GM10266 (cell line): ENCODE measurements at regions not wholly inside any gene's neighbourhood (a gene's known extent, or its start where the extent isn't known, plus 50 kb on each side); places are given as distances from the start of the nearest gene placed in this dataset.

Source experiments
- DNase-seq: peaks from one replicate; pipeline ENCODE4 v3.0.0; 2012; ENCODE audit errors: extremely low spot score
- CTCF ChIP-seq: IDR thresholded peaks from 2 replicates; pipeline ENCODE4 v1.5.1; 2012; ENCODE audit warnings: mild to moderate bottlenecking, low read depth; ENCODE audit not compliant: control insufficient read depth, insufficient read depth; ENCODE audit errors: missing control alignments

DNA sequence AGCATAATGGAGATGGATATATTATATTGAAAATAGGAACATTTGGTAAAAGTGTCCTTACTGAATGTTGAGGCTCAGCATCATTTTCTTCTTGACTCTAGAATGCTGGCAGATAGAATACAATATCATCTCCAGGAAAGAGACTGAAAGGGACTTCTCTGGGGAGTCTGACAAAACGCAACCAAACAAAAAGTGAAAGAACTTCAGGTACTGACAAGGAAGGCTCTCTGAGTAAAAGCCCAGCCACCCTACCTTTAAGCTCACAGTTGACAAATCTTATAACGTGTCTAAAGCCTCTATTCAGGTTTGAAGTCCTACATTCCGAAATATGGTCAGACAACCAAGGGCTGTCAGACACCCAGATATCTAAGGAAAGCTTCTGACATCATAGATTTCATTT lies 590.8 kb downstream of the SOX6 start:
- TF ChIP-seq CTCF: no peak

DNA sequence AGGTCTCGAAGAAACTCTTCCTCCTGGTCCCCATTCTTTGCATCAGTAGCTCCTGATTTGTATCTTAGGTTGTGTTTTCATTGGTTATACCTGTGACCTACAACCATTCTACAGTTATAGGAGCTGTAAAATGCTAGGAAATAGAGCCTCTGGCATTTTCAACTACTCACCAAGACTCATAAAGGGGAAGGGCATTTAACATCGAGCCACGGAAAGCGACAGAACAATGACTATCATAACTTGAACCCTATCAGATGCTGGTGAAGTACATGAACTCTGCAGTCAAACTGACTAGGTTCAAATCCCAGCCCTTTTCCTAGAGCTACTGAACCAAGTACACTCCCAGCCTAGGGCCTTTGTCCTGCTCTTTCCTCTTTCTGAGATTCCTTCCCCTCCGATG lies 588.0 kb downstream of the SOX6 start:
- DNase-seq: no peak
- no peak for TF ChIP-seq CTCF

More for the DNA sequence above, 590.8 kb downstream of the SOX6 start:
- DNase-seq: no peak

DNA sequence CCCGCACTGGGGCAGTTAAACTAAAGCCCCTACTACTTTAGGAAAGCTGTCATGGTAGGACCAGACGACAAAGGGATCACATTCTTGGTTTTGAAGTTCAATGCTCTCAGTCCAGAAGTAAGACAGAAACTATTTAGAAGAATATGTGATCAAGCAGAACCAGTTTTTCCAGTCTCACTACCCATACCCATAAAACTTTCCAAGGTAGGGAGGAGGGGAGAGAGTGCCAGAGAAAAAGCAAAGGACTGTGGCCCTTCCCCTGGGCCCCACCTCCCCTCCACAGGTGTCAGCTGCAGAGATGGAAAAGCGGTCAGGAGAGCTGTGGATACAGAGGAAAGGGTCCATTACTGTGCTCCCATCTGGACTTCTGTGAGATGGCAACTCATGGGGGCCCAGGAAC lies 587.1 kb downstream of the SOX6 start:
- TF ChIP-seq CTCF: no peak
- DNase-seq: no peak

DNA sequence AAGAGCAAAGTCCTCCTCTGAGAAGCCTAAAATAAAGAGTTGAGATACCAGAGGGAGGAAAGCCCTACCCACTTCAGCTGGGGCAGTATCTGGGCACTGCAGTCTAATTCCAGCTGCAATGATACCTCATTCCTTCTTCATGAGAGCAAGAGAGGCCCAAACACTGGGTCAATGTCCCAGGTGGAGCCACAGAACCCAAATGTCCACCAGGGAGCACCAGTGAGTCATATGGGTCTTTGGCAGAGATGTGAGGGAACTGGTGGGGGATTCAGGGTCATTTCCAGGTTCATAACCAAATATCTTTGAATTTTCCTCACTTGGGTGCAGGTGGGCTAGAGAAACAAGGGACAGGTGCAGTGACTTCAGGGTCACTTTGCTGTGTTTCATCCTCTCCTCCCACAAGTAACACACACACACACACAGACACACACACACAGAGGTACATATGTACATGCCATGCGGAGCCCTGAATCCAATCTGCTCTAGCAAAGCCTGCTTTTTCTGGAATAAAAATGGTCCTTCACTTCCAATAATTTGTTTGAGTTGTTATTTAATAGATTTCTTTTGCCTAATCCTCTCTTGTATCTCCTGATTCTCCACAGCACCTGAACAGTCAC lies 585.4 kb downstream of the SOX6 start:
- DNase-seq: peak; percentile 29
- TF ChIP-seq CTCF: peak; percentile 63

GRCh38 chr11:15772547-15772946 lies 583.8 kb downstream of the SOX6 start:
- no peak for DNase-seq
- TF ChIP-seq CTCF: no peak

GRCh38 chr11:15772981-15773380 lies 583.4 kb downstream of the SOX6 start:
- no peak for TF ChIP-seq CTCF
- no peak for DNase-seq

DNA sequence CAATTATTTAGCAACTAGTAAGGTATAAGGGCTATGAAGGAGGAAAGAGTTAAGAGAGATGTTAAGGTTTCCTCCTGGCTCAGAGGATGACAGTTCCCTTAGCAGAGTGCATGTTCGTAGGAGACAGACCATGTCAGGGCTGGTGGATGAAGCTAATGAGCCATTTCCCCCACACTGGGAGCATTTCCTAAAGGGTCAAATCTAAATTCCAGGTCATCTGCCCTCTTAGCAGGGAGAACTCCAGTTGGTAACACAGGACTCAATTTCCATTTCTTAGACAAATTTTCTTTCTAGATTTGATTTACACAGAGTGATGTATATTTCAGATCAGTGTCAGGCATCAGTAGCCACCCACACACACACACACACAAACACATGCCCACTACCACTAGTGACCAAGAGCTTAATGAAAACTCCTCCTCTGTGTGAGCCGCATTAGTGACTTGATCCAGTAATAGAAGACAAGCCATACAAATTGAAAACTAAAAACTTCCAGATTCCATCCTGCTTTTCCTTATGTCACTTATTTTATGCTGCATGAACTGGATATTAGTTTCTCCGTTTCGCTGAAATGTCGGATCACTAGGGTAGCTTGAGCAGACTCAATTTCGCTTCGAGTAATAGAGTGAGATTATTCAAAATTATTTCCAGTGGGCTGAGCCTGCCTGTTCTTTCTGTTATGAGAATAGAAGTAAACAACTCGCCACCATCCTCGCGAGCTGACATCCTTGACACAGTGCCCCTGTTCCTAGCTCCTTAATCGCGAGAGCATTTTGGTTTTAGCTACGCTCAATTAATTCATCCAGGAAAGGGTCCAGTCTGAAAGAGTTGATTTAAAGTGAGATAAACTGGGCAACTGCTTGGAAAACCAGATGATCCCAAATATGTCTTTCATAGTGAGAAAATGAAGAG lies 582.6 kb downstream of the SOX6 start:
- TF ChIP-seq CTCF: no peak
- DNase-seq: no peak
